ENCODE measurements at regions not wholly inside any gene's neighbourhood (a gene's known extent, or its start where the extent isn't known, plus 50 kb on each side); places are given as distances from the start of the nearest gene placed in this dataset.
"Not testable (repeated sequence)": the region's sequence is repeated elsewhere in the genome, so short reads cannot be mapped to it uniquely, and the experiment has no call there.

DNA sequence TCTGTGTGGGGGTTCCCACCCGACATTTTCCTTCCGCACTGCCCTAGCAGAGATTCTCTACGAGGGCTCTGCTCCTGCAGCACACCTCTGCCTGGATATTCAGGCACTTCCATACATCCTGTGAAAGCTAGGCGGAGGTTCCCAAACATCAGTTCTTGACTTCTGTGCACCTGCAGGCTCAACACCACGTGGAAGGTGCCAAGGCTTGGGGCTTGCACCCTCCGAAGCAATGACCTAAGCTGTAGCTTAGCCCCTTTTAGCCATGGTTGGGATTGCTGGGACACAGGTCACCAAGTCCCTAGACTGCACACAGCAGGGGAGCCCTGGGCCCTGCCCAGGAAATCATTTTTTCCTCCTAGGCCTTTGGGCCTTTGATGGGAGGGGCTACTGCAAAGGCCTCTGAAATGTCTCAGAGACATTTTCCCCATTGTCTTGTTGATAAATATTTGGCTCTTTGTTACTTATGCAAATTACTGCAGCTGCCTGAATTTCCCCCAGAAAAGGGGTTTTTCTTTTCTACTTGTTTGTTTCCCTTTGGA, 1004.8 kb downstream of the OLFM4 start:
- Histone ChIP-seq H3K27ac (no peak overlapping the region), H3K4me3 (no peak overlapping the region), H3K27me3 (no peaks in the 10 kb centered on the region), H3K9me3 (no peaks in the 10 kb centered on the region), H3K36me3 (no peaks in the 10 kb centered on the region), H3K4me1 (no peaks in the 10 kb centered on the region)
- no peak for TF ChIP-seq POLR2A (IDR thresholded peaks at IDR 0.05)
- TF ChIP-seq, protein P1, sequence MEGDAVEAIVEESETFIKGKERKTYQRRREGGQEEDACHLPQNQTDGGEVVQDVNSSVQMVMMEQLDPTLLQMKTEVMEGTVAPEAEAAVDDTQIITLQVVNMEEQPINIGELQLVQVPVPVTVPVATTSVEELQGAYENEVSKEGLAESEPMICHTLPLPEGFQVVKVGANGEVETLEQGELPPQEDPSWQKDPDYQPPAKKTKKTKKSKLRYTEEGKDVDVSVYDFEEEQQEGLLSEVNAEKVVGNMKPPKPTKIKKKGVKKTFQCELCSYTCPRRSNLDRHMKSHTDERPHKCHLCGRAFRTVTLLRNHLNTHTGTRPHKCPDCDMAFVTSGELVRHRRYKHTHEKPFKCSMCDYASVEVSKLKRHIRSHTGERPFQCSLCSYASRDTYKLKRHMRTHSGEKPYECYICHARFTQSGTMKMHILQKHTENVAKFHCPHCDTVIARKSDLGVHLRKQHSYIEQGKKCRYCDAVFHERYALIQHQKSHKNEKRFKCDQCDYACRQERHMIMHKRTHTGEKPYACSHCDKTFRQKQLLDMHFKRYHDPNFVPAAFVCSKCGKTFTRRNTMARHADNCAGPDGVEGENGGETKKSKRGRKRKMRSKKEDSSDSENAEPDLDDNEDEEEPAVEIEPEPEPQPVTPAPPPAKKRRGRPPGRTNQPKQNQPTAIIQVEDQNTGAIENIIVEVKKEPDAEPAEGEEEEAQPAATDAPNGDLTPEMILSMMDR (IDR thresholded peaks at IDR 0.05): no peak
- no peak for DNase-seq

DNA sequence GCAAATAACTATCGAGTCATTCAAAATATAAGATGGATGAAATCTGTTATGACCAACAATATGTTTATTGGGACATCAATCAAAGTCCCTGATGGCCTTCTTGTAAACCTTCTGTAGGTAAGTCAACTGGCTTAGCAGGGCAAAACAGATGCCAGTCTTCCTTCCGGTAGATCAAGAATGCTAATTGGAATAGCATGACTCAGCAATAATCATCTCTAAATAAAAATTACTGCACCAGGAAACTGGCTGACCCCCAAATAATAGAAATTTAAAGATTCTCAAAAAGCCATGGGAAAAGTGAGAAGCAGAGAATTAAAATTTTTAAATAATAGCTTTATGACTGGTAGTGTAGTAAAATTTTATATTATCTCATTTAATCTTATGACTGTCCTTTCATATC, 1005.4 kb downstream of the OLFM4 start:
- Histone ChIP-seq H3K36me3 (no peaks in the 10 kb centered on the region), H3K4me3 (no peak overlapping the region), H3K27ac (no peak overlapping the region), H3K9me3 (no peaks in the 10 kb centered on the region), H3K27me3 (no peaks in the 10 kb centered on the region), H3K4me1 (no peaks in the 10 kb centered on the region)
- DNase-seq: no peak
- TF ChIP-seq, protein P1 (IDR thresholded peaks at IDR 0.05): no peak
- TF ChIP-seq POLR2A (IDR thresholded peaks at IDR 0.05): no peak

DNA sequence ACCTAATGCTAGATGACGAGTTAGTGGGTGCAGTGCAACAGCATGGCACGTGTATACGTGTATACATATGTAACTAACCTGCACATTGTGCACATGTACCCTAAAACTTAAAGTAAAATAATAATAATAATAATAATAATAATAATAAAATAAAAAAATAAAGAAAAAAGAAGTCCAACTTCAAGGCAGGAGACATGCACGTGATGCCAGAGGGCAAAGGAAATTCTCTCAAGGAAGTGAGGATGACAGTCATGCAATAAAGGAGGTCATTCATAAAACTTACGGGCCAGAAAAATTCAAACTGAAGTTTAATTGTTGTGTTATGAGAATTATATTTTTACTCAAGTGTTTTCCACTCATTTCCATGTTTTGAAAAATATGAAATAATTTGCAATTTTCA, 1028.8 kb downstream of the OLFM4 start:
- not testable (repeated sequence) for DNase-seq, H3K36me3 ChIP-seq, H3K27ac ChIP-seq, H3K4me1 ChIP-seq, H3K9me3 ChIP-seq, H3K27me3 ChIP-seq, H3K4me3 ChIP-seq

DNA sequence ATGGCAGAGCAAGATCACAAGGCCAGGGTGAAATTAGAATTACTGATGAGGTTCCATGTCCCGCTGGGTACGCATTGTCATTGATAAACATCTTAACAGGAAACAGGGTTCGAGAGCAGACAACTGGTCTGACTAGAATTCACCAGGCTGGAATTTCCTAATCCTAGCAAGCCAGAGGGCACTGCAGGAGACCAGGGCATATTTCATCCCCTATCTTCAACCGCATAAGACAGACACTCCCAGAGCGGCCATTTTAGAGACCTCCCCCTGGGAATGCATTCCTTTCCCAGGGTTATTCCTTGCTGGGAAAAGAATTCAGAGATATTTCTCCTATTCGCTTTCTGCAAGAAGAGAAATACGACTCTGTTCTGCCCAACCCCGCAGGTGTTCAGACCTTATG, 1041.3 kb downstream of the OLFM4 start:
- not testable (repeated sequence) for H3K9me3 ChIP-seq, H3K4me3 ChIP-seq, H3K27me3 ChIP-seq, H3K27ac ChIP-seq, H3K4me1 ChIP-seq, H3K36me3 ChIP-seq, DNase-seq

DNA sequence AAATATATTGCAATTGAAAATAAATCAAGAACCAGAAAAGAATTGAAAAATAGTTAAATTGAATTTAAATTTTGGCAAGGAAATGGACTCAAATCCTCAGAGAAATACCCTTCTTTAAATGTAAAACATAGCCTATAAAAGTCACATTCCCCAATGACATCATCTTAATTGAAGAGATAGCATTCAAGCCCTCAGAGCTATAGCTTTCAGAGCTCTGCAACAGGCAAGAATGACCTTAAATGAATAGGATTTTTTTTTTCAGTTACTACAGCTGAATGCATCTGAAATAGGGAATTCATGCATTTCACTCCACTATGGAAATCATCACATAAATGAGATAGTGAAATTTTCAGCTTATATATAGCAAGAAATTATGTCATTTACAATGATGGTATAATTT, 1049.0 kb downstream of the OLFM4 start:
- Histone ChIP-seq H3K4me3 (no peak overlapping the region), H3K9me3 (no peaks in the 10 kb centered on the region), H3K4me1 (no peaks in the 10 kb centered on the region), H3K27me3 (no peaks in the 10 kb centered on the region), H3K36me3 (no peaks in the 10 kb centered on the region), H3K27ac (no peak overlapping the region)
- DNase-seq: no peak
- TF ChIP-seq POLR2A (IDR thresholded peaks at IDR 0.05): no peak
- TF ChIP-seq, protein P1 (IDR thresholded peaks at IDR 0.05): no peak

DNA sequence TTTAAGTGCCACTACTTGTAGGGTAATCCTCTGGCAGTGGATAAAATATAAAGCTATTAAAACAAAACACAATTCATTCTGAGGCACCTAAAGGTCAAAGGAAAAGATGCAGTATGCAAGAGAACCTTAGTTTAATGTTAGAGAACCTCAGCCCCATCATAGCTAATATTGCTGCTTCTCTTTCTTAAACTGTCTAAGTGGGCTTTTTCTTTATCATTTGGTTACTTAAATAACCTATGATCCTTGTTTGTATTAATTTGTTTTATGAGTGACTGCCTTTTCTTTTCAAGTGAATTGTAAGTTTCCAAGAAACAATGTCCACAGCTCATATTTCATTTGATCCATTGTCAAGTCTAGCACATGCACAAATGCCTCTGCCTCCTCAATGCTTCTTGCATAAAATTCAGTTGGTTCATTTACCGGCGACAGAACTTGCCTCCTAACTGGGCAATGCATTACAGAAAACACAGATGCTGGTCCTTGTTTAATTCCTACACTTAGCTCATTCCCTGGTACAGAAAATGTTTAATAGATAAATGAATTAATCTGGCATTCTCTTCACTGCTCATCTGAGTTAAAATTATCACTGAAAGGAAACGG, 1049.8 kb downstream of the OLFM4 start:
- Histone ChIP-seq H3K27me3 (no peaks in the 10 kb centered on the region), H3K27ac (no peak overlapping the region), H3K4me3 (no peak overlapping the region), H3K9me3 (no peaks in the 10 kb centered on the region), H3K36me3 (no peaks in the 10 kb centered on the region), H3K4me1 (no peaks in the 10 kb centered on the region)
- TF ChIP-seq, protein P1 (IDR thresholded peaks at IDR 0.05): no peak
- TF ChIP-seq POLR2A (IDR thresholded peaks at IDR 0.05): no peak
- no peak for DNase-seq

DNA sequence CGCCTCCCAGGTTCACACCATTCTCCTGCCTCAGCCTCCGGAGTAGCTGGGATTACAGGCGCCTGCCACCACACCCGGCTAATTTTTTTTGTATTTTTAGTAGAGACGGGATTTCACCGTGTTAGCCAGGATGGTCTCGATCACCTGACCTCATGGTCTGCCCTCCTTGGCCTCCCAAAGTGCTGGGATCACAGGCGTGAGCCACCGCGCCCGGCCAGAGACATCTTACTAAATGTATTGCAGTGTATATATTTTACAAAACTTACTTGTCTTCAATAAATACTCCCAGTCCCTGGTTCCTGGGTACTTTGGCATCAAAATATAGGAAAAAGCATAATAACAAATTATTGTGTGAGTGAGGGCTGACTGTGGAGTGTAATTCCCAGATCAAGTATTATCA, 1053.7 kb downstream of the OLFM4 start:
- H3K4me1 ChIP-seq, H3K4me3 ChIP-seq, H3K36me3 ChIP-seq, H3K9me3 ChIP-seq, DNase-seq, H3K27me3 ChIP-seq, H3K27ac ChIP-seq: not testable (repeated sequence)

Data from Peyer's patch (tissue), 4 donors.